HL-60 (cell line): ENCODE measurements at regions not wholly inside any gene's neighbourhood (a gene's known extent, or its start where the extent isn't known, plus 50 kb on each side); places are given as distances from the start of the nearest gene placed in this dataset.

Source experiments
- DNase-seq, 2 experiments: peaks; one replicate each; pipeline ENCODE4 v3.0.0-alpha.2; 2010 to 2020; ENCODE audit warnings: low read depth in 1 of 2, low spot score in 1 of 2
- H3K27ac ChIP-seq: fragments of 250-450 bp; sonication (Bioruptor Pico); replicated peaks from 2 replicates; pipeline ENCODE4 v1.5.1; 2020; ENCODE audit warnings: mild to moderate bottlenecking, moderate library complexity
- H3K27me3 ChIP-seq: fragments of 250-450 bp; sonication (Bioruptor Pico); 2 replicates; pipeline ENCODE4 v1.5.1; 2021; ENCODE audit warnings: mild to moderate bottlenecking, moderate library complexity; ENCODE audit not compliant: insufficient read depth, poor library complexity, severe bottlenecking
- H3K4me3 ChIP-seq: replicated peaks from 2 replicates; pipeline ENCODE4 v1.5.1; 2011; ENCODE audit warnings: mild to moderate bottlenecking, control low read depth, low read length; ENCODE audit not compliant: insufficient read depth
- CTCF ChIP-seq: IDR thresholded peaks from one replicate; pipeline ENCODE4 v1.5.1; 2011; ENCODE audit warnings: low read length, control low read depth, inconsistent platforms; ENCODE audit not compliant: insufficient read depth
- GABPA ChIP-seq: IDR thresholded peaks from 2 replicates; pipeline ENCODE4 v1.6.1; 2012; ENCODE audit warnings: low read depth
- POLR2AphosphoS5 ChIP-seq: IDR thresholded peaks from 2 replicates; pipeline ENCODE4 v1.6.1; 2012; ENCODE audit warnings: low read depth
- REST ChIP-seq: IDR thresholded peaks from 2 replicates; pipeline ENCODE4 v1.6.1; 2012; ENCODE audit warnings: low read depth; ENCODE audit not compliant: insufficient replicate concordance
- SPI1 ChIP-seq: IDR thresholded peaks from 2 replicates; pipeline ENCODE4 v1.6.1; 2012; ENCODE audit warnings: low read depth, mild to moderate bottlenecking, borderline replicate concordance

- no peak for TF ChIP-seq REST
Measured at GRCh38 chr2:52452201-52452600, 1315.4 kb upstream of the CHAC2 start.

GRCh38 chr2:52445686-52446085, 1321.9 kb upstream of the CHAC2 start:
- no peak overlapping the region for H3K27ac ChIP-seq
- TF ChIP-seq REST (no peak), GABPA (no peak), SPI1 (no peak), CTCF (no peak), POLR2AphosphoS5 (no peak)
- no peak for DNase-seq
- no peak overlapping the region for H3K4me3 ChIP-seq
- H3K27me3 ChIP-seq: no peaks in the 10 kb centered on the region

More at GRCh38 chr2:52452201-52452600, 1315.4 kb upstream of the CHAC2 start:
- no peak for DNase-seq
- H3K27me3 ChIP-seq: no peaks in the 10 kb centered on the region
- no peak overlapping the region for H3K27ac ChIP-seq
- no peak overlapping the region for H3K4me3 ChIP-seq

- TF ChIP-seq GABPA (no peak), POLR2AphosphoS5 (no peak), CTCF (no peak), REST (no peak), SPI1 (no peak)
- no peak overlapping the region for H3K27ac ChIP-seq
- DNase-seq: no peak
- no peak overlapping the region for H3K4me3 ChIP-seq
- no peaks in the 10 kb centered on the region for H3K27me3 ChIP-seq
Measured at GRCh38 chr2:52431352-52431760, 1336.2 kb upstream of the CHAC2 start.

GRCh38 chr2:52429740-52430139, 1337.9 kb upstream of the CHAC2 start:
- Histone ChIP-seq H3K27ac (no peak overlapping the region), H3K27me3 (no peaks in the 10 kb centered on the region), H3K4me3 (no peak overlapping the region)
- TF ChIP-seq GABPA (no peak), CTCF (no peak), SPI1 (no peak), REST (no peak), POLR2AphosphoS5 (no peak)
- no peak for DNase-seq
